HepG2 (cell line): ENCODE measurements at regions not wholly inside any gene's neighbourhood (a gene's known extent, or its start where the extent isn't known, plus 50 kb on each side); places are given as distances from the start of the nearest gene placed in this dataset.

ENCODE experiments used
- FOXK1 ChIP-seq: sonication (generic); formaldehyde crosslinking; IDR thresholded peaks from 2 replicates; pipeline ENCODE4 v1.4.0; 2020; ENCODE audit warnings: low read depth, missing genetic modification reagents, borderline replicate concordance
- HDAC2 ChIP-seq: sonication (generic); formaldehyde crosslinking; IDR thresholded peaks from 2 replicates; pipeline ENCODE4 v1.4.0; 2020; ENCODE audit warnings: missing genetic modification reagents
- HNRNPUL1 ChIP-seq: fragments of 200-400 bp; formaldehyde crosslinking; IDR thresholded peaks from 2 replicates; pipeline ENCODE4 v1.6.1; 2017; ENCODE audit warnings: low read depth, mild to moderate bottlenecking, low read length, moderate library complexity
- NFYC ChIP-seq: IDR thresholded peaks from 2 replicates; pipeline ENCODE4 v1.6.1; 2016; ENCODE audit warnings: missing genetic modification reagents, missing compliant biosample characterization
- PAX8 ChIP-seq: sonication (generic); formaldehyde crosslinking; IDR thresholded peaks from 2 replicates; pipeline ENCODE4 v1.8.0; 2022; ENCODE audit warnings: mild to moderate bottlenecking, missing genetic modification reagents, borderline replicate concordance
- SKI ChIP-seq: fragments of 450-650 bp; IDR thresholded peaks from one replicate; pipeline ENCODE4 v1.6.1; 2018; ENCODE audit warnings: mild to moderate bottlenecking; ENCODE audit not compliant: partially characterized antibody
- SRSF4 ChIP-seq: fragments of 200-400 bp; formaldehyde crosslinking; IDR thresholded peaks from one replicate; pipeline ENCODE4 v1.6.1; 2018; ENCODE audit warnings: mild to moderate bottlenecking, low read depth, low read length, moderate library complexity; ENCODE audit not compliant: poor library complexity, severe bottlenecking
- ZNF10 ChIP-seq: sonication (generic); formaldehyde crosslinking; IDR thresholded peaks from 2 replicates; pipeline ENCODE4 v1.4.0; 2020; ENCODE audit warnings: mild to moderate bottlenecking, low read depth, missing genetic modification reagents, borderline replicate concordance
- ZNF274 ChIP-seq: sonication (generic); formaldehyde crosslinking; IDR thresholded peaks from 2 replicates; pipeline ENCODE4 v1.5.1; 2020; ENCODE audit warnings: mild to moderate bottlenecking, missing genetic modification reagents
- ZNF343 ChIP-seq: sonication (generic); formaldehyde crosslinking; IDR thresholded peaks from 2 replicates; pipeline ENCODE4 v1.4.0; 2020; ENCODE audit warnings: mild to moderate bottlenecking, missing genetic modification reagents
- ZNF446 ChIP-seq: sonication (generic); formaldehyde crosslinking; IDR thresholded peaks from 2 replicates; pipeline ENCODE4 v1.5.0; 2020; ENCODE audit warnings: mild to moderate bottlenecking, missing genetic modification reagents
- ZNF501 ChIP-seq: sonication (generic); formaldehyde crosslinking; IDR thresholded peaks from 2 replicates; pipeline ENCODE4 v1.5.1; 2020; ENCODE audit warnings: mild to moderate bottlenecking, moderate library complexity, missing genetic modification reagents
- ZNF598 ChIP-seq: sonication (generic); formaldehyde crosslinking; IDR thresholded peaks from 2 replicates; pipeline ENCODE4 v1.5.1; 2020; ENCODE audit warnings: mild to moderate bottlenecking, missing genetic modification reagents, borderline replicate concordance
- ZSCAN25 ChIP-seq: sonication (generic); formaldehyde crosslinking; IDR thresholded peaks from 2 replicates; pipeline ENCODE4 v1.8.0; 2022; ENCODE audit warnings: mild to moderate bottlenecking, missing genetic modification reagents
- ZSCAN29 ChIP-seq: sonication (generic); formaldehyde crosslinking; conservative IDR thresholded peaks from 2 replicates; pipeline ENCODE4 v1.4.0; 2020; ENCODE audit warnings: mild to moderate bottlenecking, missing genetic modification reagents
- TF ChIP-seq, protein P1 (sequence below): sonication (generic); formaldehyde crosslinking; IDR thresholded peaks from 2 replicates; pipeline ENCODE4 v1.5.0; 2020; ENCODE audit warnings: mild to moderate bottlenecking, missing genetic modification reagents, borderline replicate concordance
- TF ChIP-seq, protein P2 (sequence below): sonication (generic); formaldehyde crosslinking; IDR thresholded peaks from 2 replicates; pipeline ENCODE4 v1.5.0; 2020; ENCODE audit warnings: mild to moderate bottlenecking, missing genetic modification reagents
- TF ChIP-seq, protein P3 (sequence below): sonication (generic); formaldehyde crosslinking; IDR thresholded peaks from 2 replicates; pipeline ENCODE4 v1.8.0; 2022; ENCODE audit warnings: mild to moderate bottlenecking, missing genetic modification reagents
- TF ChIP-seq, protein P4 (sequence below): sonication (generic); formaldehyde crosslinking; IDR thresholded peaks from 2 replicates; pipeline ENCODE4 v1.4.0; 2020; ENCODE audit warnings: mild to moderate bottlenecking, missing genetic modification reagents
- TF ChIP-seq, protein P5 (sequence below): sonication (generic); formaldehyde crosslinking; IDR thresholded peaks from 2 replicates; pipeline ENCODE4 v1.8.0; 2023; ENCODE audit warnings: mild to moderate bottlenecking, missing genetic modification reagents

DNA sequence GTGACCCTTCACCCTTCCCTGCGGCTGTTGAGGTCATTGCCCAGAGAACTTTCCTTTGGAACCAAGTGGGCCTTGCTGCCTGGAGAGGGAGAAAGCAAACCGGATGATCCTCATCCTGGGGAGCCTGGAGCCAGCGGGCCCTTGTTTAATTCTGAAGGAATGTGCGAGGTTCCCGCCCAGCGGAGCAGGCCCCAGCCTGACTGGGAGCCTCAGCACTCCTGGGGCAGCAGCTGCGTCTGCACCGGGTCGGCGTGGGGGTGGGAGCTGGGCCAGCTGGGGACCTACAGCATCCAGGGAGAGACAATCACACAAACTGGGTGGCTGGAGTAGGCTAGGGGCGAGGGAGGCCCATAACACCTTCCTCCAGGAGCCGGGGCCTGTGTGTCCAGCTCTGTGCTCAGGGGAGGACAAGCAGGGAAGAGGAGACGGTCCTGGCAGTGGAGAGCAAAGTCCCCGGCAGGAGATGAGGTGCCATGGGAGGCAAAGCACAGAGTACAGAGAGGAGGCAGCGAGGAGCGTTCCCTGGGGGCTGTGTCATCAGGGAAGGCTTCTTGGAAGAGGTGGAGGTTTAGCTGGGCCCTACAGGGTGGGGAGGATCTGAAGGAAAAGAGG, 61.9 kb upstream of the HAAO start (continued):
- TF ChIP-seq, protein P1, sequence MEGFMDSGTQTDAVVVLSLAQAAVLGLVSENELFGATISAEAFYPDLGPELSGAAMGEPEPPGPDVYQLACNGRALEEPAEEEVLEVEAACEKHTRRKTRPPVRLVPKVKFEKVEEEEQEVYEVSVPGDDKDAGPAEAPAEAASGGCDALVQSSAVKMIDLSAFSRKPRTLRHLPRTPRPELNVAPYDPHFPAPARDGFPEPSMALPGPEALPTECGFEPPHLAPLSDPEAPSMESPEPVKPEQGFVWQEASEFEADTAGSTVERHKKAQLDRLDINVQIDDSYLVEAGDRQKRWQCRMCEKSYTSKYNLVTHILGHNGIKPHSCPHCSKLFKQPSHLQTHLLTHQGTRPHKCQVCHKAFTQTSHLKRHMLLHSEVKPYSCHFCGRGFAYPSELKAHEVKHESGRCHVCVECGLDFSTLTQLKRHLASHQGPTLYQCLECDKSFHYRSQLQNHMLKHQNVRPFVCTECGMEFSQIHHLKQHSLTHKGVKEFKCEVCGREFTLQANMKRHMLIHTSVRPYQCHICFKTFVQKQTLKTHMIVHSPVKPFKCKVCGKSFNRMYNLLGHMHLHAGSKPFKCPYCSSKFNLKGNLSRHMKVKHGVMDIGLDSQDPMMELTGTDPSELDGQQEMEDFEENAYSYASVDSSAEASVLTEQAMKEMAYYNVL (CRISPR knock-in tag): peak; percentile 80; the same call in 1 of the 2 replicates
- peak; percentile 81 for TF ChIP-seq ZNF501
- TF ChIP-seq PAX8: 0 out of 2 replicates have a peak, but pooled peaks have one; percentile 72
- TF ChIP-seq HNRNPUL1: no peak
- TF ChIP-seq ZNF343 (CRISPR knock-in tag): peak; percentile 71; the same call in 1 of the 2 replicates
- TF ChIP-seq ZSCAN25 (CRISPR knock-in tag): peak; percentile 60; the same call in 1 of the 2 replicates
- no peak for TF ChIP-seq SKI
- no peak; the same call in 1 of the 2 replicates for TF ChIP-seq ZNF446 (CRISPR knock-in tag)
- TF ChIP-seq, protein P2, sequence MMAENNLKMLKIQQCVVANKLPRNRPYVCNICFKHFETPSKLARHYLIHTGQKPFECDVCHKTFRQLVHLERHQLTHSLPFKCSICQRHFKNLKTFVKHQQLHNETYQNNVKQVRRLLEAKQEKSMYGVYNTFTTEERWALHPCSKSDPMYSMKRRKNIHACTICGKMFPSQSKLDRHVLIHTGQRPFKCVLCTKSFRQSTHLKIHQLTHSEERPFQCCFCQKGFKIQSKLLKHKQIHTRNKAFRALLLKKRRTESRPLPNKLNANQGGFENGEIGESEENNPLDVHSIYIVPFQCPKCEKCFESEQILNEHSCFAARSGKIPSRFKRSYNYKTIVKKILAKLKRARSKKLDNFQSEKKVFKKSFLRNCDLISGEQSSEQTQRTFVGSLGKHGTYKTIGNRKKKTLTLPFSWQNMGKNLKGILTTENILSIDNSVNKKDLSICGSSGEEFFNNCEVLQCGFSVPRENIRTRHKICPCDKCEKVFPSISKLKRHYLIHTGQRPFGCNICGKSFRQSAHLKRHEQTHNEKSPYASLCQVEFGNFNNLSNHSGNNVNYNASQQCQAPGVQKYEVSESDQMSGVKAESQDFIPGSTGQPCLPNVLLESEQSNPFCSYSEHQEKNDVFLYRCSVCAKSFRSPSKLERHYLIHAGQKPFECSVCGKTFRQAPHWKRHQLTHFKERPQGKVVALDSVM (CRISPR knock-in tag): peak; percentile 62; the same call in 1 of the 2 replicates
- no peak for TF ChIP-seq NFYC (CRISPR knock-in tag)
- 0 out of 2 replicates have a peak, but pooled peaks have one; percentile 9 for TF ChIP-seq FOXK1
- peak; percentile 51; the same call in 1 of the 2 replicates for TF ChIP-seq ZNF598
- TF ChIP-seq SRSF4: no peak
- TF ChIP-seq ZSCAN29 (CRISPR knock-in tag): peak; percentile 82
- TF ChIP-seq, protein P3, sequence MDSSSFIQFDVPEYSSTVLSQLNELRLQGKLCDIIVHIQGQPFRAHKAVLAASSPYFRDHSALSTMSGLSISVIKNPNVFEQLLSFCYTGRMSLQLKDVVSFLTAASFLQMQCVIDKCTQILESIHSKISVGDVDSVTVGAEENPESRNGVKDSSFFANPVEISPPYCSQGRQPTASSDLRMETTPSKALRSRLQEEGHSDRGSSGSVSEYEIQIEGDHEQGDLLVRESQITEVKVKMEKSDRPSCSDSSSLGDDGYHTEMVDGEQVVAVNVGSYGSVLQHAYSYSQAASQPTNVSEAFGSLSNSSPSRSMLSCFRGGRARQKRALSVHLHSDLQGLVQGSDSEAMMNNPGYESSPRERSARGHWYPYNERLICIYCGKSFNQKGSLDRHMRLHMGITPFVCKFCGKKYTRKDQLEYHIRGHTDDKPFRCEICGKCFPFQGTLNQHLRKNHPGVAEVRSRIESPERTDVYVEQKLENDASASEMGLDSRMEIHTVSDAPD (CRISPR knock-in tag): peak; percentile 72
- TF ChIP-seq, protein P4, sequence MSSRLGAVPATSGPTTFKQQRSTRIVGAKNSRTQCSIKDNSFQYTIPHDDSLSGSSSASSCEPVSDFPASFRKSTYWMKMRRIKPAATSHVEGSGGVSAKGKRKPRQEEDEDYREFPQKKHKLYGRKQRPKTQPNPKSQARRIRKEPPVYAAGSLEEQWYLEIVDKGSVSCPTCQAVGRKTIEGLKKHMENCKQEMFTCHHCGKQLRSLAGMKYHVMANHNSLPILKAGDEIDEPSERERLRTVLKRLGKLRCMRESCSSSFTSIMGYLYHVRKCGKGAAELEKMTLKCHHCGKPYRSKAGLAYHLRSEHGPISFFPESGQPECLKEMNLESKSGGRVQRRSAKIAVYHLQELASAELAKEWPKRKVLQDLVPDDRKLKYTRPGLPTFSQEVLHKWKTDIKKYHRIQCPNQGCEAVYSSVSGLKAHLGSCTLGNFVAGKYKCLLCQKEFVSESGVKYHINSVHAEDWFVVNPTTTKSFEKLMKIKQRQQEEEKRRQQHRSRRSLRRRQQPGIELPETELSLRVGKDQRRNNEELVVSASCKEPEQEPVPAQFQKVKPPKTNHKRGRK (CRISPR knock-in tag): no peak
- no peak for TF ChIP-seq ZNF10
- TF ChIP-seq, protein P5, sequence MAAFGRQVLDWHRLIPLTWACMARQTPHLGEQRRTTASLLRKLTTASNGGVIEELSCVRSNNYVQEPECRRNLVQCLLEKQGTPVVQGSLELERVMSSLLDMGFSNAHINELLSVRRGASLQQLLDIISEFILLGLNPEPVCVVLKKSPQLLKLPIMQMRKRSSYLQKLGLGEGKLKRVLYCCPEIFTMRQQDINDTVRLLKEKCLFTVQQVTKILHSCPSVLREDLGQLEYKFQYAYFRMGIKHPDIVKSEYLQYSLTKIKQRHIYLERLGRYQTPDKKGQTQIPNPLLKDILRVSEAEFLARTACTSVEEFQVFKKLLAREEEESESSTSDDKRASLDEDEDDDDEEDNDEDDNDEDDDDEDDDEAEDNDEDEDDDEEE (CRISPR knock-in tag): no peak
- peak; percentile 52 for TF ChIP-seq HDAC2 (CRISPR knock-in tag)
- TF ChIP-seq ZNF274 (CRISPR knock-in tag): 0 out of 2 replicates have a peak, but pooled peaks have one; percentile 73
